ENCODE measurements at regions not wholly inside any gene's neighbourhood (a gene's known extent, or its start where the extent isn't known, plus 50 kb on each side); places are given as distances from the start of the nearest gene placed in this dataset.

DNA sequence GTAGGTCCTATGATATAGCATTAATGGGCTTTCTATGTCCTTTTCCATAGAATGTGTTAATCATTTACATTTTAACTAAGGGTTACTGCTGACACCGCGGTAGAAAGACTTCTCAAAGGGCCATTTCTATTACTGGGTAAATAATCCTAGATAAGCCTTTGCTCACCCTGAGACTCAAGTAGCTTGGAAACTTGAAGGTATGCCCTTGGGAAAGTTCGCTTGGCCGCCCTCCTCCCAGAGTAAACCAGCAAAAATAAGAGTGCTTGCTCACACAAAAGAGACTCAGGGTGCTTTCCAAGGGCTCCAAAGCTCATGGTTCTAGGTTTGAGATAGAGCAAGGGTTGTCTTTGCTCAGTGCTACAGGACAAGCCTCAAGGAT lies 85.8 kb upstream of the TMPRSS2 start:
- TF ChIP-seq, protein P1, sequence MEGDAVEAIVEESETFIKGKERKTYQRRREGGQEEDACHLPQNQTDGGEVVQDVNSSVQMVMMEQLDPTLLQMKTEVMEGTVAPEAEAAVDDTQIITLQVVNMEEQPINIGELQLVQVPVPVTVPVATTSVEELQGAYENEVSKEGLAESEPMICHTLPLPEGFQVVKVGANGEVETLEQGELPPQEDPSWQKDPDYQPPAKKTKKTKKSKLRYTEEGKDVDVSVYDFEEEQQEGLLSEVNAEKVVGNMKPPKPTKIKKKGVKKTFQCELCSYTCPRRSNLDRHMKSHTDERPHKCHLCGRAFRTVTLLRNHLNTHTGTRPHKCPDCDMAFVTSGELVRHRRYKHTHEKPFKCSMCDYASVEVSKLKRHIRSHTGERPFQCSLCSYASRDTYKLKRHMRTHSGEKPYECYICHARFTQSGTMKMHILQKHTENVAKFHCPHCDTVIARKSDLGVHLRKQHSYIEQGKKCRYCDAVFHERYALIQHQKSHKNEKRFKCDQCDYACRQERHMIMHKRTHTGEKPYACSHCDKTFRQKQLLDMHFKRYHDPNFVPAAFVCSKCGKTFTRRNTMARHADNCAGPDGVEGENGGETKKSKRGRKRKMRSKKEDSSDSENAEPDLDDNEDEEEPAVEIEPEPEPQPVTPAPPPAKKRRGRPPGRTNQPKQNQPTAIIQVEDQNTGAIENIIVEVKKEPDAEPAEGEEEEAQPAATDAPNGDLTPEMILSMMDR (IDR thresholded peaks at IDR 0.05; ENCODE audit: low read depth, low read length), result no peak
- no peak for TF ChIP-seq EZH2phosphoT487 (IDR thresholded peaks at IDR 0.05; ENCODE audit: low read depth)
